ENCODE measurements at regions not wholly inside any gene's neighbourhood (a gene's known extent, or its start where the extent isn't known, plus 50 kb on each side); places are given as distances from the start of the nearest gene placed in this dataset.

DNA sequence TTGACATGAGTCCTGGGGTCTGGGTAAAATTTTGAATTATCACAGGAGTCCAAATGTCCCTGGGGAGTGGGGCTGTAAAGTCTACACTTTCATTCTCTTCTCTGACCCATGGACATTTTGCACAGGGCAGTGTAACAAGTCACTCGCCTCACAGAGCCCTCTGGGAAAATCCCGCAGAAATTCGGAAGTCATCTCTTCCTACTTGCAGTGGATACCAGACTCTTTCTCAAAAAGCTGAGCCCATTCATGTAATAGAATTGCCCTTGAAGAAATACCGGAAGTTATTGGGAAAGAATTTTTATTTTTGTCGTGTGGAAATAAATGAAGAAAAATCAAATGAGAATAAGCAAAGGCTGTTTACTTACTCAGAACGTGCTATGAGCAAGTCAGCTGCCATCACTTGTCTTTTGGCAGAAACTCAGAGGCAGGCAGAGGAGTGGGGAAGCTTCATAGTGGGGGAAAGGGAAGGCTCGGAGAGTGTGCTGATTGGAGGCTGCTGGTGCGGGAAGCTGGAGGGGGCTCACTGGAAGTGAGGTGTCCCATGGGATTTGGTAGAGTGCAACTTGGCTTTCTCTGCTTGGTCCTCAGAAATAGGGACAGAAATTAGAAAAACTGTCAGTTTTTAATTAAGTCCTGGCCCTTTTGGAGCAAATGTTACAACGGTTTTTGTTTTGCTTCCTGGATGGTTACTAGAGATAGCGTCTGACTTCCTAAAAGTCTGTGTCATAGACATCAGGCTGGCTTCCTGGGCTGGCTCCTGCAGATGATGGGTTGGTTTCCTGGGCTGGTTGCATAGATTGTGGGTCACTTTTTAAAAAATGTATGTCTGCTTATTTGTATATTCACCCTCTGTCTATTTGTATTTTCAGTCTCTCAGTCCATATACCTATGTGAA is 79.8 kb upstream of the EEF1E1 start:
- no peak overlapping the region for H3K4me3 ChIP-seq (ENCODE audit: low read depth, low read length)
- TF ChIP-seq, protein P1, sequence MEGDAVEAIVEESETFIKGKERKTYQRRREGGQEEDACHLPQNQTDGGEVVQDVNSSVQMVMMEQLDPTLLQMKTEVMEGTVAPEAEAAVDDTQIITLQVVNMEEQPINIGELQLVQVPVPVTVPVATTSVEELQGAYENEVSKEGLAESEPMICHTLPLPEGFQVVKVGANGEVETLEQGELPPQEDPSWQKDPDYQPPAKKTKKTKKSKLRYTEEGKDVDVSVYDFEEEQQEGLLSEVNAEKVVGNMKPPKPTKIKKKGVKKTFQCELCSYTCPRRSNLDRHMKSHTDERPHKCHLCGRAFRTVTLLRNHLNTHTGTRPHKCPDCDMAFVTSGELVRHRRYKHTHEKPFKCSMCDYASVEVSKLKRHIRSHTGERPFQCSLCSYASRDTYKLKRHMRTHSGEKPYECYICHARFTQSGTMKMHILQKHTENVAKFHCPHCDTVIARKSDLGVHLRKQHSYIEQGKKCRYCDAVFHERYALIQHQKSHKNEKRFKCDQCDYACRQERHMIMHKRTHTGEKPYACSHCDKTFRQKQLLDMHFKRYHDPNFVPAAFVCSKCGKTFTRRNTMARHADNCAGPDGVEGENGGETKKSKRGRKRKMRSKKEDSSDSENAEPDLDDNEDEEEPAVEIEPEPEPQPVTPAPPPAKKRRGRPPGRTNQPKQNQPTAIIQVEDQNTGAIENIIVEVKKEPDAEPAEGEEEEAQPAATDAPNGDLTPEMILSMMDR (IDR thresholded peaks at IDR 0.05; ENCODE audit: low read depth, low read length, missing control alignments) = no peak
- in situ Hi-C loops (cut with HindIII; ENCODE audit: low pct_ligation_motif_present, low sequenced_read_pairs) = no loop called here

DNA sequence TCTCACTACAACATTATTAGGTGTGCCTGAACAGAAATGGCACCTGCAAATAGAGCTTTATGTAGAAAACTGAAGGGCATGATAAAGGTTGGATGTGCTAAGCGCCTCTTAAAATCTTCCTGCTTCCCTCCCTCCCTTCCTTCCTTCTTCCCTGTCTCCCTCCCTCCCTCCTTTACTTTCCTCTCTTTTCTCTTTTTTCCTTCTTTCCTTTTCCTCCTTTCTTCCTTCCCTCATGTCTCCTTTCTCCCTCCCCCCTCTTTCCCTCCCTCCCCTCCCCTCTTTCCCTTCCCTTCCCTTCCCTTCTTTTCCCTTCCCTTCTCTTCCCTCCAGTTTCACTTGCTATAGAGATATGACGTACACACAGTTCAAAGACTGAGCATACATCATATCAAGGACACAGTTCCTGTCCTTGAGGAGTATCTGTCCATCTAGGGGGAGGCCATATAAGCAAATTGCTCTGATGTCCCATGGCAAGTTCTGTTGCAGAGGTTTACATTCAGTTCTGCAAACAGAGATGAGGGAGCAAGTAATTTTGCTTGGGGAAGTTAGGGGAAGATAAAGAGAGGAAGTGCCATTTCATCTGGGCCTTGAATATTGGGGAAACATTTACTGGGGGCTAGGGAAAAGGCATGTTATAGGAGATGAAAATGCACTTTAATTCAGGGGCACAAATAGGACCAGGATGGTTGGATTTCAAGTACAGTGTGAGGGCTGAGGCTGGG is 79.0 kb upstream of the EEF1E1 start:
- Histone ChIP-seq H3K27me3 (replicated peaks) (no peaks in the 10 kb centered on the region), H3K27ac (no peak overlapping the region), H3K4me3 (ENCODE audit: low read depth, low read length) (no peak overlapping the region), H3K36me3 (replicated peaks) (no peaks in the 10 kb centered on the region)
- no peak for DNase-seq
- TF ChIP-seq, protein P1 (IDR thresholded peaks at IDR 0.05; ENCODE audit: low read depth, low read length, missing control alignments) = no peak
- in situ Hi-C loops (cut with HindIII; ENCODE audit: low pct_ligation_motif_present, low sequenced_read_pairs) = no loop called here

More for the DNA sequence above, 79.8 kb upstream of the EEF1E1 start:
- no peaks in the 10 kb centered on the region for H3K27me3 ChIP-seq (replicated peaks)
- no peaks in the 10 kb centered on the region for H3K36me3 ChIP-seq (replicated peaks)
- peak overlapping the region; percentile 18 for H3K27ac ChIP-seq
- DNase-seq = no peak

DNA sequence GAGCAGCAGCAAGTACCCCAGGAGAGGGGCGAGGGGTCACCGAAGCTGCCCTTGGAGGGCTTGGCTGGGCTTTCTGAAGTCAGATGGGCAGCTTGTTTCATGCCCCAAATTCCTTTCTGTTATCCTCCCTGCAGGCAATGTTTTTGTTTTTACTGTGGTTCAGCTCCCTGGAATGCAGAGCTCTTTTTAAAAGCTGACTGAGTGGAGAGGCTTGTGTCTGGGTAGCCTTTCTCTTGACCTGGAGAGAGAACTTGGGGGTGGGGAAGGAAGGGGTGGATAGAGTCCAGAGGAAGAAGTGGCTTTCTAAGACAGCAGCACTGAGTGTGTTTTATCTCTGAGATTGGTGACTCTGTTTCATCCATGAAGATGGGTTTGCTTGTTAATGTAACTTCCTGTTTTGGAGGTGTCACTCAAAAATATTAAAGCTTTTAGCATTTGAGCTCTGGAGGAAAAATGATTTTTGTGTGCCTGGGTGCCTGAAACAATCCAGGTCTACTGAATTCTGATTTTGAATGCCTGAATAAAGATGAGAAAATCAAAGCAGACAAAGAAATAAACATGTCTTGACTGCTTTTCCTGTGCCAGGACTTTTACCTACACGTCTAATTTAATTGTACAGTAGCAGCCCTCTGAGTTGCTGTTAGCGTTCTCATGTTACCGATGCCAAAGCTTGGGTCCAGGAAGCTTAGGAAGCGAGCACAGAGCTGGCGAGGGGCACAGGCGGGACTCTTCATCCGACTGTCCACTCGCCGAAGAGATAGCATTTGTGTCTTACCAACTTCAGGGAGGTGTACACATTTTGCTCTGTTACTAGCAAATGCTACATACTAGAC is 78.2 kb upstream of the EEF1E1 start:
- in situ Hi-C loops (cut with HindIII; ENCODE audit: low pct_ligation_motif_present, low sequenced_read_pairs) = no loop called here
- H3K27me3 ChIP-seq (replicated peaks) = no peaks in the 10 kb centered on the region
- H3K27ac ChIP-seq = peak overlapping the region; percentile 44
- DNase-seq = peak; percentile 89
- H3K36me3 ChIP-seq (replicated peaks) = no peaks in the 10 kb centered on the region
- TF ChIP-seq, protein P1 (IDR thresholded peaks at IDR 0.05; ENCODE audit: low read depth, low read length, missing control alignments) = no peak
- no peak overlapping the region for H3K4me3 ChIP-seq (ENCODE audit: low read depth, low read length)

DNA sequence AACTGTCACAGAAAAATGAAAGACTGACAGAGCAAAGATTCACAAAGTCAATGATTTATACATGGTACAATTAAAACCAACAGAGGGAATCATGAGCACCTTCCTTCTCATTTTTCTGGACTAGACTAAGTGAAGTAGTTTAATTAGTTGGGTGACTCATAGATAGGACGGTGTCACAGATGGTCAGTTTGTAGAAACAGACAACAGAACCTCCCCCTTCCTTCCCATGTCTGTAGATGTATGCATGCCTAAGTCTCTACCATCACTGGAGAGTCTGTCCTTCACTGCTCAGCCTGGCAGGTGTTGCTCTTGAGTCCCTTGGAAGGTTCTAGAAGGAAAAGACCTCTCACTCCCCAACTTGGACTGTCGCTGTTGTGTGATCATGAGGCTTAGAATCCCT is 75.4 kb upstream of the EEF1E1 start:
- in situ Hi-C loops (cut with HindIII; ENCODE audit: low pct_ligation_motif_present, low sequenced_read_pairs) = no loop called here
- Histone ChIP-seq H3K36me3 (replicated peaks) (no peaks in the 10 kb centered on the region), H3K27ac (no peak overlapping the region), H3K27me3 (replicated peaks) (no peaks in the 10 kb centered on the region), H3K4me3 (ENCODE audit: low read depth, low read length) (no peak overlapping the region)
- TF ChIP-seq, protein P1 (IDR thresholded peaks at IDR 0.05; ENCODE audit: low read depth, low read length, missing control alignments) = no peak
- no peak for DNase-seq

DNA sequence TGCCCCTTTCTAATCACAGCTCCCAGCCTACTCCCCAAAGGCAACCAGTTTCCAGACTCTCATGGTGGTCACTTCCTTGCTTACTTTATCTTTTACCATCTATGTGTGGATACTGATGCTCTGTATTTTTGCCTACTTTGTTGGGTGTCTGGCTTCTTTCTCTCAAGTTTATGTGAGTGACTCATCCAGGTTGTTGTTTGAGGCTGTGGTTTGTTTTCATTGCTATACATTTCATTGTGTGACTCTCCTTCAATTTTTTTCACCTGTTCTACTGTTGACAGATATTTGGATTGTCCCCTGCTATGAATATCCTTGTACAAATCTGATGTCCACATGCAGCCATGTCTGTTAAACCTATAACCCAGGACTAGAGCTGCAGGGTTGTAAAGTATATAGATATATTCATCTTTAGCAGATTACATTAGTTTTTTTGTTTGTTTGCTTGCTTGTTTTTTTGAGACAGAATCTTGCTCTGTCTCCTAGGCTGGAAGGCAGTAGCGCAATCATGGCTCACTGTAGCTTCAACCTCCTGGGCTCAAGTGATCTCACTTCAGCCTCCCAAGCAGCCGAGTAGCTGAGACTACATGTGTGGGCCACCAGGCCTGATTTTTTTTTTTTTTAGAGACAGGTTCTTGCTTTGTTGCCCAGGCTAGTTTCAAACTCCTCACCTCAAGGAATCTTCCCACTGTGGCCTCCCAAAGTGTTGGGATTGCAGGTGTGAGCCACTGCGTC is 72.9 kb upstream of the EEF1E1 start:
- H3K4me3 ChIP-seq (ENCODE audit: low read depth, low read length) = no peak overlapping the region
- DNase-seq = no peak
- no peak overlapping the region for H3K27ac ChIP-seq
- TF ChIP-seq, protein P1 (IDR thresholded peaks at IDR 0.05; ENCODE audit: low read depth, low read length, missing control alignments) = no peak
- in situ Hi-C loops (cut with HindIII; ENCODE audit: low pct_ligation_motif_present, low sequenced_read_pairs) = no loop called here
- no peaks in the 10 kb centered on the region for H3K27me3 ChIP-seq (replicated peaks)
- H3K36me3 ChIP-seq (replicated peaks) = no peaks in the 10 kb centered on the region
